ENCODE measurements at regions not wholly inside any gene's neighbourhood (a gene's known extent, or its start where the extent isn't known, plus 50 kb on each side); places are given as distances from the start of the nearest gene placed in this dataset.
"Not testable (repeated sequence)": the region's sequence is repeated elsewhere in the genome, so short reads cannot be mapped to it uniquely, and the experiment has no call there.

DNA sequence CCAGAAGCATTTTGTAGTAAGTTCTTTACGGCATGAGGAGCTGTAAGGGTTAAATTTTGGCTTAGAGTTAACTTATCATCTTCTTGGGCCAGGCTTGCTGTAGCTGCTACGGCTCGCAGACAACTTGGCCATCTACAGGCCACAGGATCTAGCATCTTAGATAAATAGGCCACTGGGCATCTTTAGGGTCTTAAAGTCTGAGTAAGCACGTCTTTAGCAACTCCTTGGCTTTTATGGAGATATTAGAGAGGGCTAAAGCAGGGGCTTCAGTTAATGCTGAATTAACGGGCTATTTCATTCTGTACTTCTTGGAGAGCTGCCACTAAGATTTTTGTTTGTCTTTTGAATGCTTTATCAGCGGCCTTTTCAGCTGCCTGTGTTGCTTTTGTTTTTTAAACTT, 129.0 kb downstream of the ART5 start:
- TF ChIP-seq, protein P1, sequence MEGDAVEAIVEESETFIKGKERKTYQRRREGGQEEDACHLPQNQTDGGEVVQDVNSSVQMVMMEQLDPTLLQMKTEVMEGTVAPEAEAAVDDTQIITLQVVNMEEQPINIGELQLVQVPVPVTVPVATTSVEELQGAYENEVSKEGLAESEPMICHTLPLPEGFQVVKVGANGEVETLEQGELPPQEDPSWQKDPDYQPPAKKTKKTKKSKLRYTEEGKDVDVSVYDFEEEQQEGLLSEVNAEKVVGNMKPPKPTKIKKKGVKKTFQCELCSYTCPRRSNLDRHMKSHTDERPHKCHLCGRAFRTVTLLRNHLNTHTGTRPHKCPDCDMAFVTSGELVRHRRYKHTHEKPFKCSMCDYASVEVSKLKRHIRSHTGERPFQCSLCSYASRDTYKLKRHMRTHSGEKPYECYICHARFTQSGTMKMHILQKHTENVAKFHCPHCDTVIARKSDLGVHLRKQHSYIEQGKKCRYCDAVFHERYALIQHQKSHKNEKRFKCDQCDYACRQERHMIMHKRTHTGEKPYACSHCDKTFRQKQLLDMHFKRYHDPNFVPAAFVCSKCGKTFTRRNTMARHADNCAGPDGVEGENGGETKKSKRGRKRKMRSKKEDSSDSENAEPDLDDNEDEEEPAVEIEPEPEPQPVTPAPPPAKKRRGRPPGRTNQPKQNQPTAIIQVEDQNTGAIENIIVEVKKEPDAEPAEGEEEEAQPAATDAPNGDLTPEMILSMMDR (IDR thresholded peaks at IDR 0.05) = not testable (repeated sequence)
- TF ChIP-seq POLR2A (IDR thresholded peaks at IDR 0.05) = not testable (repeated sequence)

Measured in heart left ventricle (tissue), 13 donors.